Prostate gland (tissue), 2 donors: ENCODE measurements at regions not wholly inside any gene's neighbourhood (a gene's known extent, or its start where the extent isn't known, plus 50 kb on each side); places are given as distances from the start of the nearest gene placed in this dataset.

Experiments
- POLR2A ChIP-seq: fragments of 450-650 bp; IDR thresholded peaks from one replicate; pipeline ENCODE4 v1.6.1; 2016; ENCODE audit warnings: antibody characterized with exemption, mild to moderate bottlenecking
- POLR2AphosphoS5 ChIP-seq: sonication (generic); formaldehyde crosslinking; IDR thresholded peaks from one replicate; pipeline ENCODE4 v1.6.1; 2017; ENCODE audit warnings: antibody characterized with exemption
- TF ChIP-seq, protein P1 (sequence below), 4 experiments: fragments of 200-600 bp in 2 of 4; fragments of 450-650 bp in 2 of 4; sonication (generic) in 2 of 4; IDR thresholded peaks; 1 replicate in 3 of 4; 2 replicates in 1 of 4; pipeline ENCODE4 v1.5.1; 2016 to 2019; ENCODE audit warnings: antibody characterized with exemption in 4 of 4, mild to moderate bottlenecking in 2 of 4, moderate library complexity in 2 of 4

DNA sequence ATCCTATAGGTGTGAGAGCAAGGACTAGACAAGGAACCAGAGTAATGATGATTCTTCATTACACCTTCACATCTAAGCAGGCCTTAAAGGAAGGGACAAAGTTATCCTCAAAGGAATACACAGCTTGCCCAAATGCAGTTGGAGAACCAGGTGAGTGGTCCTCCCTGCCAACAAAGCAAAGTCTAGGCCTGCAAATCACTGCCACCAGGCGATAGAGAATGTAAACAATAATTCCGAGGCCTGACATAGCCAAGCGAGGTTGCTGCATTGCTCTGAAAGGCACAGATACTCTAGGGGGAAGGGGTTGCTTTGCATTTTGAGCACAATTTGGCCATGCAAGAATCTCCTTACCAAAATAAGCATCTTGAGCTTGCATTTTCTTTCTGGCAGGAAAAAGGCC, 178.2 kb upstream of the FAT1 start:
- TF ChIP-seq, protein P1, sequence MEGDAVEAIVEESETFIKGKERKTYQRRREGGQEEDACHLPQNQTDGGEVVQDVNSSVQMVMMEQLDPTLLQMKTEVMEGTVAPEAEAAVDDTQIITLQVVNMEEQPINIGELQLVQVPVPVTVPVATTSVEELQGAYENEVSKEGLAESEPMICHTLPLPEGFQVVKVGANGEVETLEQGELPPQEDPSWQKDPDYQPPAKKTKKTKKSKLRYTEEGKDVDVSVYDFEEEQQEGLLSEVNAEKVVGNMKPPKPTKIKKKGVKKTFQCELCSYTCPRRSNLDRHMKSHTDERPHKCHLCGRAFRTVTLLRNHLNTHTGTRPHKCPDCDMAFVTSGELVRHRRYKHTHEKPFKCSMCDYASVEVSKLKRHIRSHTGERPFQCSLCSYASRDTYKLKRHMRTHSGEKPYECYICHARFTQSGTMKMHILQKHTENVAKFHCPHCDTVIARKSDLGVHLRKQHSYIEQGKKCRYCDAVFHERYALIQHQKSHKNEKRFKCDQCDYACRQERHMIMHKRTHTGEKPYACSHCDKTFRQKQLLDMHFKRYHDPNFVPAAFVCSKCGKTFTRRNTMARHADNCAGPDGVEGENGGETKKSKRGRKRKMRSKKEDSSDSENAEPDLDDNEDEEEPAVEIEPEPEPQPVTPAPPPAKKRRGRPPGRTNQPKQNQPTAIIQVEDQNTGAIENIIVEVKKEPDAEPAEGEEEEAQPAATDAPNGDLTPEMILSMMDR (IDR thresholded peaks at IDR 0.05): no peak
- TF ChIP-seq POLR2A (no peak), POLR2AphosphoS5 (no peak)
